SK-N-SH (cell line): ENCODE measurements at regions not wholly inside any gene's neighbourhood (a gene's known extent, or its start where the extent isn't known, plus 50 kb on each side); places are given as distances from the start of the nearest gene placed in this dataset.

Experiments used
- FOXM1 ChIP-seq: IDR thresholded peaks from 2 replicates; pipeline ENCODE4 v1.4.0; 2012; ENCODE audit warnings: low read depth, mild to moderate bottlenecking
- MXI1 ChIP-seq: IDR thresholded peaks from 2 replicates; pipeline ENCODE4 v1.6.1; 2012; ENCODE audit warnings: mild to moderate bottlenecking, low read depth, low read length, improper control_type of control experiment
- POLR2AphosphoS5 ChIP-seq: IDR thresholded peaks from 2 replicates; pipeline ENCODE4 v1.6.1; 2012; ENCODE audit warnings: low read depth, low read length
- RAD21 ChIP-seq: IDR thresholded peaks from 2 replicates; pipeline ENCODE4 v1.6.1; 2012; ENCODE audit warnings: mild to moderate bottlenecking, low read length
- REST ChIP-seq: IDR thresholded peaks from 2 replicates; pipeline ENCODE4 v1.6.1; 2012; ENCODE audit warnings: mild to moderate bottlenecking, low read depth, low read length, moderate library complexity
- TAF1 ChIP-seq: IDR thresholded peaks from 2 replicates; pipeline ENCODE4 v1.6.1; 2012; ENCODE audit warnings: low read depth, mild to moderate bottlenecking, low read length, moderate library complexity, borderline replicate concordance
- TF ChIP-seq, protein P1 (sequence below): fragments of 200-600 bp; sonication (generic); IDR thresholded peaks from 2 replicates; pipeline ENCODE4 v1.6.1; 2017; ENCODE audit warnings: antibody characterized with exemption, mild to moderate bottlenecking, moderate library complexity
- TF ChIP-seq, protein P2 (sequence below): IDR thresholded peaks from 2 replicates; pipeline ENCODE4 v1.4.0; 2012; ENCODE audit warnings: low read depth
- TF ChIP-seq, protein P3 (sequence below): IDR thresholded peaks from 2 replicates; pipeline ENCODE4 v1.4.0; 2012; ENCODE audit warnings: low read depth, borderline replicate concordance

- TF ChIP-seq MXI1: no peak
- TF ChIP-seq, protein P1, sequence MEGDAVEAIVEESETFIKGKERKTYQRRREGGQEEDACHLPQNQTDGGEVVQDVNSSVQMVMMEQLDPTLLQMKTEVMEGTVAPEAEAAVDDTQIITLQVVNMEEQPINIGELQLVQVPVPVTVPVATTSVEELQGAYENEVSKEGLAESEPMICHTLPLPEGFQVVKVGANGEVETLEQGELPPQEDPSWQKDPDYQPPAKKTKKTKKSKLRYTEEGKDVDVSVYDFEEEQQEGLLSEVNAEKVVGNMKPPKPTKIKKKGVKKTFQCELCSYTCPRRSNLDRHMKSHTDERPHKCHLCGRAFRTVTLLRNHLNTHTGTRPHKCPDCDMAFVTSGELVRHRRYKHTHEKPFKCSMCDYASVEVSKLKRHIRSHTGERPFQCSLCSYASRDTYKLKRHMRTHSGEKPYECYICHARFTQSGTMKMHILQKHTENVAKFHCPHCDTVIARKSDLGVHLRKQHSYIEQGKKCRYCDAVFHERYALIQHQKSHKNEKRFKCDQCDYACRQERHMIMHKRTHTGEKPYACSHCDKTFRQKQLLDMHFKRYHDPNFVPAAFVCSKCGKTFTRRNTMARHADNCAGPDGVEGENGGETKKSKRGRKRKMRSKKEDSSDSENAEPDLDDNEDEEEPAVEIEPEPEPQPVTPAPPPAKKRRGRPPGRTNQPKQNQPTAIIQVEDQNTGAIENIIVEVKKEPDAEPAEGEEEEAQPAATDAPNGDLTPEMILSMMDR: no peak
- no peak for TF ChIP-seq TAF1
- no peak for TF ChIP-seq POLR2AphosphoS5
- TF ChIP-seq FOXM1: no peak
- TF ChIP-seq, protein P2, sequence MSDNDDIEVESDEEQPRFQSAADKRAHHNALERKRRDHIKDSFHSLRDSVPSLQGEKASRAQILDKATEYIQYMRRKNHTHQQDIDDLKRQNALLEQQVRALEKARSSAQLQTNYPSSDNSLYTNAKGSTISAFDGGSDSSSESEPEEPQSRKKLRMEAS: no peak
- no peak for TF ChIP-seq REST
- TF ChIP-seq, protein P3, sequence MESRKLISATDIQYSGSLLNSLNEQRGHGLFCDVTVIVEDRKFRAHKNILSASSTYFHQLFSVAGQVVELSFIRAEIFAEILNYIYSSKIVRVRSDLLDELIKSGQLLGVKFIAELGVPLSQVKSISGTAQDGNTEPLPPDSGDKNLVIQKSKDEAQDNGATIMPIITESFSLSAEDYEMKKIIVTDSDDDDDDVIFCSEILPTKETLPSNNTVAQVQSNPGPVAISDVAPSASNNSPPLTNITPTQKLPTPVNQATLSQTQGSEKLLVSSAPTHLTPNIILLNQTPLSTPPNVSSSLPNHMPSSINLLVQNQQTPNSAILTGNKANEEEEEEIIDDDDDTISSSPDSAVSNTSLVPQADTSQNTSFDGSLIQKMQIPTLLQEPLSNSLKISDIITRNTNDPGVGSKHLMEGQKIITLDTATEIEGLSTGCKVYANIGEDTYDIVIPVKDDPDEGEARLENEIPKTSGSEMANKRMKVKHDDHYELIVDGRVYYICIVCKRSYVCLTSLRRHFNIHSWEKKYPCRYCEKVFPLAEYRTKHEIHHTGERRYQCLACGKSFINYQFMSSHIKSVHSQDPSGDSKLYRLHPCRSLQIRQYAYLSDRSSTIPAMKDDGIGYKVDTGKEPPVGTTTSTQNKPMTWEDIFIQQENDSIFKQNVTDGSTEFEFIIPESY: no peak
- no peak for TF ChIP-seq RAD21
These were observed 131.0 kb upstream of the NCOR2 start for GRCh38 chr12:124698211-124698997.
